Astrocyte of the spinal cord (primary cell): ENCODE measurements at regions not wholly inside any gene's neighbourhood (a gene's known extent, or its start where the extent isn't known, plus 50 kb on each side); places are given as distances from the start of the nearest gene placed in this dataset.

Source experiments
- DNase-seq: peaks from one replicate; pipeline ENCODE4 v3.0.0; 2011; ENCODE audit warnings: low read depth, low spot score
- H3K4me3 ChIP-seq: 2 replicates; pipeline ENCODE4 v1.5.1; 2011; ENCODE audit warnings: low read depth, mild to moderate bottlenecking, low read length, moderate library complexity
- CTCF ChIP-seq: IDR thresholded peaks from 2 replicates; pipeline ENCODE4 v1.5.1; 2012; ENCODE audit warnings: low read depth, mild to moderate bottlenecking, low read length, inconsistent platforms
- in situ Hi-C: cut with HindIII; loops from 2 replicates; pipeline ENCODE4 v1.10.0; 2017; ENCODE audit warnings: low sequenced_read_pairs

- TF ChIP-seq CTCF = no peak
These were observed 85.5 kb upstream of the MAP4K4 start for GRCh38 chr2:101612019-101612418.

GRCh38 chr2:101610750-101611315, 86.7 kb upstream of the MAP4K4 start:
- TF ChIP-seq CTCF = no peak
- in situ Hi-C loops = no loop called here
- DNase-seq = no peak
- H3K4me3 ChIP-seq = no peak overlapping the region

More at GRCh38 chr2:101612019-101612418, 85.5 kb upstream of the MAP4K4 start:
- H3K4me3 ChIP-seq = no peak overlapping the region
- in situ Hi-C loops = no loop called here
- DNase-seq = no peak

GRCh38 chr2:101609433-101609832, 88.1 kb upstream of the MAP4K4 start:
- in situ Hi-C loops = no loop called here
- DNase-seq = no peak
- no peak for TF ChIP-seq CTCF

GRCh38 chr2:101608408-101609310, 88.8 kb upstream of the MAP4K4 start:
- no peak for TF ChIP-seq CTCF
- H3K4me3 ChIP-seq = no peak overlapping the region
- no peak for DNase-seq
- in situ Hi-C loops = no loop called here

More at GRCh38 chr2:101609433-101609832, 88.1 kb upstream of the MAP4K4 start:
- no peak overlapping the region for H3K4me3 ChIP-seq

GRCh38 chr2:101597347-101597944, 100.1 kb upstream of the MAP4K4 start:
- peak; percentile 63 for DNase-seq
- no peak for TF ChIP-seq CTCF
- no peak overlapping the region for H3K4me3 ChIP-seq
- in situ Hi-C loops = no loop called here

GRCh38 chr2:101596333-101596732, 101.2 kb upstream of the MAP4K4 start:
- H3K4me3 ChIP-seq = no peak overlapping the region
- no peak for TF ChIP-seq CTCF
- no peak for DNase-seq
- in situ Hi-C loops = no loop called here
